GM23338 (cell line): ENCODE measurements at regions not wholly inside any gene's neighbourhood (a gene's known extent, or its start where the extent isn't known, plus 50 kb on each side); places are given as distances from the start of the nearest gene placed in this dataset.

Source experiments
- ATAC-seq: fragments of 200-7000 bp; cut with Tn5 transposase; 3 replicates; pipeline ENCODE4 v1.9.1; 2020
- DNase-seq: peaks from one replicate; pipeline ENCODE4 v3.0.0-alpha.2; 2015; ENCODE audit warnings: low spot score
- H2AFZ ChIP-seq: fragments of 200-600 bp; sonication (generic); 2 replicates; pipeline ENCODE4 v1.8.0; 2016; ENCODE audit warnings: antibody characterized with exemption, mild to moderate bottlenecking, moderate library complexity
- H3F3A ChIP-seq: fragments of 200-600 bp; sonication (generic); replicated peaks from 2 replicates; pipeline ENCODE4 v1.8.0; 2017; ENCODE audit warnings: antibody characterized with exemption, mixed run types, low read depth
- H3K27ac ChIP-seq: fragments of 200-600 bp; sonication (generic); 2 replicates; pipeline ENCODE4 v1.6.1; 2016; ENCODE audit warnings: low read depth
- H3K27me3 ChIP-seq: fragments of 200-600 bp; sonication (generic); 2 replicates; pipeline ENCODE4 v1.8.0; 2016; ENCODE audit warnings: mild to moderate bottlenecking, mixed run types, moderate library complexity; ENCODE audit not compliant: insufficient read depth
- H3K36me3 ChIP-seq: fragments of 200-600 bp; sonication (generic); 2 replicates; pipeline ENCODE4 v1.8.0; 2016; ENCODE audit warnings: mild to moderate bottlenecking; ENCODE audit not compliant: insufficient read depth
- H3K4me1 ChIP-seq: fragments of 200-600 bp; sonication (generic); 2 replicates; pipeline ENCODE4 v1.8.0; 2016; ENCODE audit warnings: mild to moderate bottlenecking, moderate library complexity; ENCODE audit not compliant: insufficient read depth
- H3K4me2 ChIP-seq: fragments of 200-600 bp; sonication (generic); 2 replicates; pipeline ENCODE4 v1.7.1; 2017; ENCODE audit warnings: mixed run types
- H3K4me3 ChIP-seq: fragments of 200-600 bp; sonication (generic); 2 replicates; pipeline ENCODE4 v1.6.1; 2016; ENCODE audit warnings: mixed run types
- H3K79me2 ChIP-seq: fragments of 200-600 bp; sonication (generic); replicated peaks from 2 replicates; pipeline ENCODE4 v1.8.0; 2017; ENCODE audit warnings: mild to moderate bottlenecking; ENCODE audit not compliant: insufficient read depth
- H3K9me2 ChIP-seq: fragments of 200-600 bp; sonication (generic); 2 replicates; pipeline ENCODE4 v1.8.0; 2017; ENCODE audit not compliant: insufficient read depth
- H4K20me1 ChIP-seq: fragments of 200-600 bp; sonication (generic); replicated peaks from 2 replicates; pipeline ENCODE4 v1.8.0; 2017; ENCODE audit warnings: mild to moderate bottlenecking; ENCODE audit not compliant: insufficient read depth
- H3K27ac Mint-ChIP-seq: 2 replicates; pipeline ENCODE4 v1.8.0; 2020; ENCODE audit warnings: inconsistent platforms, mild to moderate bottlenecking, moderate library complexity, mixed read lengths
- H3K27me3 Mint-ChIP-seq: 3 replicates; pipeline ENCODE4 v1.8.0; 2022; ENCODE audit warnings: low read depth, mild to moderate bottlenecking, moderate library complexity, mixed read lengths, inconsistent platforms; ENCODE audit not compliant: insufficient read depth, poor library complexity
- H3K36me3 Mint-ChIP-seq: 3 replicates; pipeline ENCODE4 v1.8.0; 2021; ENCODE audit warnings: low read depth, mild to moderate bottlenecking, inconsistent platforms, moderate library complexity, mixed read lengths
- H3K4me1 Mint-ChIP-seq: 3 replicates; pipeline ENCODE4 v1.8.0; 2020; ENCODE audit warnings: mild to moderate bottlenecking, inconsistent platforms, mixed read lengths
- H3K4me3 Mint-ChIP-seq: 3 replicates; pipeline ENCODE4 v1.8.0; 2021; ENCODE audit warnings: moderate library complexity, mild to moderate bottlenecking, inconsistent platforms, mixed read lengths
- H3K9me3 Mint-ChIP-seq: 3 replicates; pipeline ENCODE4 v1.8.0; 2020; ENCODE audit warnings: moderate library complexity, mild to moderate bottlenecking, inconsistent platforms, mixed read lengths
- ETS1 ChIP-seq: IDR thresholded peaks from 2 replicates; pipeline ENCODE4 v1.6.1; 2016; ENCODE audit warnings: antibody characterized with exemption
- EZH2phosphoT487 ChIP-seq: fragments of 200-600 bp; sonication (generic); IDR thresholded peaks from one replicate; pipeline ENCODE4 v1.8.1; 2018; ENCODE audit warnings: antibody characterized with exemption; ENCODE audit not compliant: unreplicated experiment
- JUNB ChIP-seq: IDR thresholded peaks from one replicate; pipeline ENCODE4 v1.6.1; 2016; ENCODE audit warnings: antibody characterized with exemption; ENCODE audit not compliant: unreplicated experiment
- NANOG ChIP-seq: IDR thresholded peaks from 2 replicates; pipeline ENCODE4 v1.6.1; 2016; ENCODE audit warnings: antibody characterized with exemption, borderline replicate concordance
- POLR2AphosphoS5 ChIP-seq: IDR thresholded peaks from 2 replicates; pipeline ENCODE4 v1.6.1; 2016; ENCODE audit warnings: antibody characterized with exemption, low read depth
- REST ChIP-seq: IDR thresholded peaks from one replicate; pipeline ENCODE4 v1.6.1; 2018; ENCODE audit warnings: antibody characterized with exemption; ENCODE audit not compliant: unreplicated experiment
- STAT1 ChIP-seq: IDR thresholded peaks from one replicate; pipeline ENCODE4 v1.6.1; 2016; ENCODE audit warnings: antibody characterized with exemption; ENCODE audit not compliant: unreplicated experiment
- ZNF114 ChIP-seq: fragments of 250-450 bp; sonication (Bioruptor Pico); IDR thresholded peaks from 2 replicates; pipeline ENCODE4 v1.5.0; 2020; ENCODE audit warnings: mild to moderate bottlenecking, moderate library complexity
- ZNF331 ChIP-seq: fragments of 250-450 bp; sonication (Bioruptor Pico); IDR thresholded peaks from 2 replicates; pipeline ENCODE4 v1.5.0; 2020; ENCODE audit warnings: low read depth, mild to moderate bottlenecking, moderate library complexity
- TF ChIP-seq, protein P1 (sequence below), 2 experiments: fragments of 200-600 bp in 1 of 2; sonication (generic) in 1 of 2; conservative IDR thresholded peaks; 2 replicates each; pipeline versions ENCODE4 v1.5.1 to v1.6.1; 2016 to 2017; ENCODE audit warnings: antibody characterized with exemption in 2 of 2, low read depth in 2 of 2, mild to moderate bottlenecking in 2 of 2, moderate library complexity in 1 of 2

DNA sequence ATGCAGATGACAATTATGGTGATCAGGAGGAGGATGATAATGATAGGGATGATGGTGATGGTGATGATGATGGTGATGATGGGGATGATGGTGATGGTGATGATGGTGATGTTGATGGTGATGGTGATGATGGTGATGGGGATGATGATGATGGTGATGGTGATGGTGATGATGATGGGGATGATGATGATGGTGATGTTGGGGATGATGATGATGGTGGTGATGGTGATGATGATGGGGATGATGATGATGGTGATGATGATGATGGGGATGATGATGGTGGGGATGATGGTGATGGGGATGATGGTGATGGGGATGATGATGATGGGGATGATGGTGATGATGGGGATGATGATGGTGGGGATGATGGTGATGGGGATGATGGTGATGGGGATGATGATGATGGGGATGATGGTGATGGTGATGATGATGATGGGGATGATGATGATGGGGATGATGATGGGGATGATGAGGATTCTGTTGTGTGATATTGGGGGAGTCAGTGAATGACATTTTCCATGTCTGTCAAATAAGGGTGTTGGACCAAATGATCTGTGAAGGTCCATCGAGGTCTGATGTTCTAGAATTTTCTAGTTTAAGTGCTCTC, 65.6 kb upstream of the RPL11 start (continued):
- TF ChIP-seq, protein P1, sequence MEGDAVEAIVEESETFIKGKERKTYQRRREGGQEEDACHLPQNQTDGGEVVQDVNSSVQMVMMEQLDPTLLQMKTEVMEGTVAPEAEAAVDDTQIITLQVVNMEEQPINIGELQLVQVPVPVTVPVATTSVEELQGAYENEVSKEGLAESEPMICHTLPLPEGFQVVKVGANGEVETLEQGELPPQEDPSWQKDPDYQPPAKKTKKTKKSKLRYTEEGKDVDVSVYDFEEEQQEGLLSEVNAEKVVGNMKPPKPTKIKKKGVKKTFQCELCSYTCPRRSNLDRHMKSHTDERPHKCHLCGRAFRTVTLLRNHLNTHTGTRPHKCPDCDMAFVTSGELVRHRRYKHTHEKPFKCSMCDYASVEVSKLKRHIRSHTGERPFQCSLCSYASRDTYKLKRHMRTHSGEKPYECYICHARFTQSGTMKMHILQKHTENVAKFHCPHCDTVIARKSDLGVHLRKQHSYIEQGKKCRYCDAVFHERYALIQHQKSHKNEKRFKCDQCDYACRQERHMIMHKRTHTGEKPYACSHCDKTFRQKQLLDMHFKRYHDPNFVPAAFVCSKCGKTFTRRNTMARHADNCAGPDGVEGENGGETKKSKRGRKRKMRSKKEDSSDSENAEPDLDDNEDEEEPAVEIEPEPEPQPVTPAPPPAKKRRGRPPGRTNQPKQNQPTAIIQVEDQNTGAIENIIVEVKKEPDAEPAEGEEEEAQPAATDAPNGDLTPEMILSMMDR (conservative IDR thresholded peaks at IDR 0.05; ENCODE audit: low read depth in 2 of 2): no peak
- no peak for TF ChIP-seq ZNF114 (CRISPR knock-in tag)
- no peak for TF ChIP-seq JUNB
- TF ChIP-seq STAT1: no peak
- no peak for TF ChIP-seq ETS1
- TF ChIP-seq REST: no peak
- TF ChIP-seq POLR2AphosphoS5: no peak
- no peak for TF ChIP-seq ZNF331 (CRISPR knock-in tag)
- TF ChIP-seq NANOG: no peak
- TF ChIP-seq EZH2phosphoT487: no peak

- Histone ChIP-seq H3K4me3 (no peak overlapping the region), H4K20me1 (no peaks in the 10 kb centered on the region), H3K4me1 (0 out of 2 replicates have a peak, but pooled peaks cover 3% of the 10 kb centered on the region), H3K27ac (no peak overlapping the region), H3K27me3 (peaks cover 8% of the 10 kb centered on the region), H3K9me2 (no peaks in the 10 kb centered on the region), H3K4me2 (no peak overlapping the region), H3K36me3 (no peaks in the 10 kb centered on the region), H3K79me2 (no peaks in the 10 kb centered on the region), H2AFZ (no peak overlapping the region), H3F3A (no peaks in the 10 kb centered on the region)
- Mint-ChIP-seq H3K36me3 (no peaks in the 10 kb centered on the region), H3K9me3 (no peaks in the 10 kb centered on the region; the same call in 2 of the 3 replicates), H3K4me3 (no peak overlapping the region), H3K27me3 (peaks cover 14% of the 10 kb centered on the region), H3K27ac (no peak overlapping the region), H3K4me1 (peaks cover 21% of the 10 kb centered on the region)
- ATAC-seq (no peak), DNase-seq (no peak)
- TF ChIP-seq ZNF331 (CRISPR knock-in tag): no peak
These were observed 66.1 kb upstream of the RPL11 start for GRCh38 chr1:23625459-23625858.
